HG02943 (cell line): ENCODE measurements at regions not wholly inside any gene's neighbourhood (a gene's known extent, or its start where the extent isn't known, plus 50 kb on each side); places are given as distances from the start of the nearest gene placed in this dataset.
"Not testable (repeated sequence)": the region's sequence is repeated elsewhere in the genome, so short reads cannot be mapped to it uniquely, and the experiment has no call there.

Experiments used
- ATAC-seq: cut with Tn5 transposase; IDR thresholded peaks from one replicate; pipeline ENCODE4 v1.9.1; 2021; ENCODE audit warnings: mild to moderate bottlenecking, low read depth, moderate library complexity; ENCODE audit not compliant: unreplicated experiment

- no peak for ATAC-seq
Observed at GRCh38 chr2:122563781-122564180, 808.3 kb downstream of the TSN start.

DNA sequence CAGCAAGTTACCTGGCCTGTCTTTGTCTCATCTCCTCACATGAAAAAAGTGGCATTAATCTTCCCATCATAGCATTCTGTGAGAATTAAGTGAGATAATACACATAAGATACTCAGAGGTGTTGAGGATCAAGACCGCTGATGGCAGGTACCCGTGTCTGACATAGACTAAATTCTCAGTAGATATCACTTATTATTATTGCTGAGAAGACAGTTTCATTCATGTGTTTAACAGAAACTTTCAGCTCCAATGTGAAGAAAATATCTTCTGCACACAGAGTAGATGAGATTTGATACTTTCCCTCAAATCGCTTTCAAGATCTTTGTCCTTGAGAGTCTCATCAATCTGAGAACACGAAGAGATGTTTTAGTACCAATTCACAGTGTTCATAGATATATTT is 809.4 kb downstream of the TSN start:
- ATAC-seq, result no peak

DNA sequence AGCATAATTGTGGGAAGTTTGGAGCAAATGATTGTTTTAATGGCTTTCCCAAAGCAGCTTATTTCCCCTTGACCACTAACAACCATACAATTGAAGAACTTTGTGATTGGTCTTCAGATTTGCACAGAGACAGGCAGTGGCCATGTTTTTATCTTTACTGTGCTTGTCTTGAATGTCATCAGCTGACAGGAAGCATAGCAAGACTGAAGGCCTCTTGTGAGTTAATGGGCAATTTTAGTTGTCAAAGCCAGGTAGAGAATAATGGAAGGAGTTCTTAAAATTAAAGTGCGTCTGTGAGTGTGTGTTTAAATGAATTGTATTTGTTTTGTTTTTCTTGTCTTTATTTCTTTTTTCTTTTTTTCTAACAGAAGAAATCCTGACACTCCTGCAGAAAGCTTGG is 809.9 kb downstream of the TSN start:
- ATAC-seq, result no peak

DNA sequence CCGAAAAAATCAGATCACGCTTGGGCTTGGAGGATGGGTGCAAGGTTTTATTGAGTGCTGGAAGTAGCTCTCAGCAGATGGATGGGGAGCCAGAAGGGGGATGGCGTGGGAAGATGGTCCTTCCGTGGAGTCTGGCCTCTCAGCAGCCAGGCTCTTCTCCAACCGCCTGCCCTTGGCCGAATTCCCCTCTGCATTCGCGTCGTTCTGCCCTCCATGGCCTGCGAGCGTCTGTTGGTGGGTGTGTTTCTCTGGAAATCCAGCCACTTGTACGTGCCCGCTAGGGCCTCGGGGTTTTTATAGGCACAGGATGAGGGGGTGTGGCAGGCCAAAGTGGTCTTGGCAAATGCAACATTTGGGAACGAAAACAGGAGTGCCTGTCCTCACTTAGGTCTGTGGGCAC is 815.2 kb downstream of the TSN start:
- ATAC-seq, result no peak

GRCh38 chr2:122571471-122571870 is 816.0 kb downstream of the TSN start:
- not testable (repeated sequence) for ATAC-seq

DNA sequence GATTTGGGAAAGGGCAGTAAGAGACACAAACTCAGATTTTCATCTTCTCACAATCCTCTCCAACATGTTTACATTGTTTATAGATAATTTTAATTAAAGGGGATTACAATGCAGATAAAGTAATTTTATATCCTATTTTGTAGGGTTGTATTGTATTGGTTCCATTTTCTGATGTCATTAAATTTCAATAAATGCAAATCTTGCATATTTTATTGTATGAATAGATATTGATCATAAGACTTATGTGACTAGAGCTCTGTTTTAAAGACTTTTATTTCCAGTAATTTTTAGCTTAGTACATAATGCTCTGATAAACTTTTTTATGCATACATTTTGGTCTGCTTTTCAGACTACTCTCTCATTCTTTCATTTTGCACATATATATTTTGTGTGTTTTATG is 819.6 kb downstream of the TSN start:
- no peak for ATAC-seq

GRCh38 chr2:122583159-122583917 is 827.9 kb downstream of the TSN start:
- no peak for ATAC-seq

- ATAC-seq, result no peak
Observed at GRCh38 chr2:122590524-122590923, 835.1 kb downstream of the TSN start.

DNA sequence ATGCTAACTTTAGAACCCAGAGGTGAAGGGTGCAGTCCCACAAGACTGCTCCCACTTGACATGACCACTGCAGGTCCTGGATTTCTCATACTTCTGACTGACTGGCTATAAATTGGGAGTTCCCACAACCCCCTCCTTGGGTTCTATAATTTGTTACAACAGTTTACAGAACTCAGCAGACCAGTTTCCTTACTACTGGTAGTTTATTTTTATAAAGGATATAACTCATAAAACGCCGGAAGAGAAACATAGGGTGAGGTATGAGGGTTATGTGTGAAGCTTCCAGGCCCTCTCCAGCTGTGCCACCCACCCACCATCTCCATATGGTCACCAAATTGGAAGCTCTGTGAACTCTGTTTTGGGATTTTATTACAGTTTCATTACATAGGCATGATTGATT is 839.6 kb downstream of the TSN start:
- no peak for ATAC-seq

DNA sequence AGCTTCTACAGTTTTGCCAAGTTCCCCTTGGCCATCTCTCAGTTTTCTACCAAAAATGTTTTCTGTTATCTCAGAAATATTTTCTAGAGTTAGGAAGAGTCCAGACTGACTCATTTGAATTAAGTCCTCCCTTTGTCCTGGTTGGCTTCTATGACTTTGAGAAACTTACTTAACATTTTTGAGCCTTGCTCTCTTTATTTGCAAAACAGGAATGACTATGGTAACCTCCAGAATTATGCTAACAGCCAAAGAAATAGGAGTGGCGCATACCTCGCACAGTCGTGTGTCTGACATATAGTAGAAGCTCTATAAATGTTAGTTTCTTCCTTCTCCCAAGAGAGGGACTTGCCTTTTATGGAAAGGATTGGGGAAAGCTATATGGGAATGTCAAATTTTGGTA is 841.1 kb downstream of the TSN start:
- ATAC-seq, result no peak

DNA sequence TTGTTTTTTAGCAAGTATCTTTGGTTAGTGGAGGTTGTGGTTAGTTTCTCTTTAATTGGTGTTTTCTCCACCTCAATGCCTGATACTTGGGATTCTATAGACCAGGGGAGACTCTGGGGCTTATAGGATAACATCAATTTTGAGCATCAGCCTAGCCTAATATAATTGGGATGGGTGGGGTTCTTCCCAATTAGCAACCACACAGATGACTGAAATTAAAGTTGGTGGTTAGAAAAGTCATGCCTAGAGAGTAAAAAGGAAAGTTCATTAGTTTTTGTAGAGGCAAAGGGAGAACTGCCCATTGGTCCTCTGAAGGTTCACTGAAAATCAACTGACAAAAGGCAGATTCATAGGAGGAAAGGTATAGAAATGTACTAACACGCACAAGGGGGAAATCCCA is 843.3 kb downstream of the TSN start:
- no peak for ATAC-seq

- ATAC-seq, result no peak
Observed at GRCh38 chr2:122610948-122611609, 855.6 kb downstream of the TSN start.

DNA sequence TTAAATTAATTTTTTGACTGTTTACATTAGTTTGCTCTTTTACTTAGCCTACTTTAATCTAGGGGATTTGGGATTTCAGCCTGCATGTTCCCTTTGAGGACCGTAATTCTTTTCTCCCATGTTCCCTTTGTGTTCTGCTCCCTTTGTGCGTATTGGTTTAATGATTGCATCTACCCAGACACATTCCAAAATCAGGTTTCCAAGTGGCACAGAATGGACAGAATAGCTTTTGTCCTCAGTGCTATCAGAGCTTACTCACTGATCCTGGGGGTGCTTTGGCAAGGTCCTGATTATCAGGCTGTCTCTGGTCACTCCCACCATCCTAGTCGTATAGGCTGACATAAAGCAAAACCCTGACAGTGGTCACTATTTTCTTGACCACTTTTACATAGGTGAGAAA is 867.5 kb downstream of the TSN start:
- ATAC-seq, result no peak

GRCh38 chr2:122627388-122627787 is 871.9 kb downstream of the TSN start:
- no peak for ATAC-seq

DNA sequence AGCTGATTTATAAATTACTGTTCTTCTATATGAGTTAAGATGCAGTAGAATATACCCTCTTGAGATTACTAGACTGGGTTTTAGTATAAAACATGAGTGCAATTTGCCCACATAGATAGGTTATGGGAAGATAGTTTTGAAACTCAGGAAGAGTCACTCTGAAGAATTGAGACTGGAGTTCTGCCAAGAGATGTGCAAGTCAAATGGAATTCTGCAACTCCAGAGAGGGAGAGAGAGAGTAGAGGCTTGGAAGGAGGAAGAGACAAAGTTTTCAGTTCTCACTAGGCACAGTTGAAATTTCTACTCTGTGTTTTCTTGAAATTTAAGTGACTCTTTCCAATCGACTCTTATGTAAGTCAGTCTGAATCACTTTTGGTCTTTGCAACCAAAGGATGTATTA is 878.8 kb downstream of the TSN start:
- no peak for ATAC-seq

GRCh38 chr2:122634920-122635319 is 879.5 kb downstream of the TSN start:
- ATAC-seq, result no peak

GRCh38 chr2:122635686-122636085 is 880.2 kb downstream of the TSN start:
- no peak for ATAC-seq

- no peak for ATAC-seq
Observed at GRCh38 chr2:122636097-122636496, 880.6 kb downstream of the TSN start.

DNA sequence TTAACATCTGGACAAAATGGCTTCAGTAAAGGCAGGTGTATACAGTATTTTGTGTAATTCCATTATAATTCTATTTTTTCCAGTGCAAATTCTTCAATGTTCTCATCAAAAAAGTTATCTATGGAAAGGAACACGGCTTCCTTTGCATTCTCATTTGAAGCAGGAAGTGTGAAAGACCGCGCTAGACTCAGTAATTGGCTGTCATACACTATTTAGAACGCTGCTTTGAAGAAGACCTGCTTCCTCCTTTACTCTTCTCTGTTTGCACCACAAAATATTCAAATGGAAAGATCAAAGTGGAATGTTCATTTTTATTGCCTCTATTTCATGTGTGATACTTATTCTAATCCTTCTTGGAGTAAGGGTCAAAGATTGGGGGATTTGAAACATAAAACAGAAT is 883.7 kb downstream of the TSN start:
- ATAC-seq, result no peak

DNA sequence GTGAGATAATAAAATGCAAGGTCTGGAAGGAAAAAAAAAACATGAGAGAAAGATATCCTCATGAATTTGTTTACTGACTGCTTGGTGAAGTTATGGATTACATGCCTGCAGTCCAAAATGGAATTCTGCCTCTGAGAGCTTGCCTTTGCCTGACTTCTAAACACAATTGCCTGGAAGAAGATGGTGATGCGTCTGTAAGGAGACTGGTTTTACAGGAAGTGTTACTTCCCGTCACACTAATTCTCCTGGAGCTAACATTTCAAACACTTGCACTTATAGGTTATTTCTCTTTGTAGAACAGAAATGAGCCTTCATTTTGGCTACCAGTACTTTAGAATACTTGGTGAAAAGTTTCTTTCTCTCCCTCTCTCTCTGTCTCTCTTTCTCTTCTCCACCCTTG is 884.3 kb downstream of the TSN start:
- no peak for ATAC-seq

GRCh38 chr2:122643725-122644329 is 888.4 kb downstream of the TSN start:
- no peak for ATAC-seq

- ATAC-seq, result no peak
Observed at GRCh38 chr2:122651236-122651635, 895.8 kb downstream of the TSN start.
